A673 (cell line): ENCODE measurements at regions not wholly inside any gene's neighbourhood (a gene's known extent, or its start where the extent isn't known, plus 50 kb on each side); places are given as distances from the start of the nearest gene placed in this dataset.

Source experiments
- EZH2 ChIP-seq: fragments of 200-600 bp; sonication (generic); IDR thresholded peaks from 2 replicates; pipeline ENCODE4 v1.6.1; 2017; ENCODE audit warnings: borderline replicate concordance, low read depth, mild to moderate bottlenecking, mixed read lengths, antibody characterized with exemption, low read length; ENCODE audit not compliant: poor library complexity, severe bottlenecking
- TF ChIP-seq, protein P1 (sequence below): fragments of 300-800, 200-600 bp; sonication (generic); conservative IDR thresholded peaks from 2 replicates; pipeline ENCODE4 v1.5.1; 2017; ENCODE audit warnings: low read depth, mild to moderate bottlenecking, antibody characterized with exemption, low read length, moderate library complexity, mixed read lengths

DNA sequence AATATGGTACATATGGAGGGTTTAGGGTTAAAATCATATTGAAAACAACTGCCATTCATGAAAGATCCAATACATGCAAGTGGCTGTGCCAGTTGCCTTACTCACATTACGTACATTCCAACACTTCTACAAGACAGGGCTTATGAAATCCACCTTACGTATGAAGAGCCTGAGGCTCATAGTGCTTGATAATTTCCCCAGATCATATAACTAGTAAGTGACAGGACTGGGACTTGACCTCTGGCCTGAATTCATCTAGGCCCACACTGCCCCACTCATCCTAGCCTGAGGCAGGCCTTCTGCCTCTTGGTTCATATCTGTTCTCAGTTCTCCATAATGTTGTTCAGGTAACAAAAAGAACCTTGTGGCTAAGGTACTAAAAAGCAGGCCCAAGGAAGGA lies 226.3 kb downstream of the FGF13 start:
- TF ChIP-seq, protein P1, sequence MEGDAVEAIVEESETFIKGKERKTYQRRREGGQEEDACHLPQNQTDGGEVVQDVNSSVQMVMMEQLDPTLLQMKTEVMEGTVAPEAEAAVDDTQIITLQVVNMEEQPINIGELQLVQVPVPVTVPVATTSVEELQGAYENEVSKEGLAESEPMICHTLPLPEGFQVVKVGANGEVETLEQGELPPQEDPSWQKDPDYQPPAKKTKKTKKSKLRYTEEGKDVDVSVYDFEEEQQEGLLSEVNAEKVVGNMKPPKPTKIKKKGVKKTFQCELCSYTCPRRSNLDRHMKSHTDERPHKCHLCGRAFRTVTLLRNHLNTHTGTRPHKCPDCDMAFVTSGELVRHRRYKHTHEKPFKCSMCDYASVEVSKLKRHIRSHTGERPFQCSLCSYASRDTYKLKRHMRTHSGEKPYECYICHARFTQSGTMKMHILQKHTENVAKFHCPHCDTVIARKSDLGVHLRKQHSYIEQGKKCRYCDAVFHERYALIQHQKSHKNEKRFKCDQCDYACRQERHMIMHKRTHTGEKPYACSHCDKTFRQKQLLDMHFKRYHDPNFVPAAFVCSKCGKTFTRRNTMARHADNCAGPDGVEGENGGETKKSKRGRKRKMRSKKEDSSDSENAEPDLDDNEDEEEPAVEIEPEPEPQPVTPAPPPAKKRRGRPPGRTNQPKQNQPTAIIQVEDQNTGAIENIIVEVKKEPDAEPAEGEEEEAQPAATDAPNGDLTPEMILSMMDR, result no peak
- TF ChIP-seq EZH2, result no peak
